H1 (cell line): ENCODE measurements at regions not wholly inside any gene's neighbourhood (a gene's known extent, or its start where the extent isn't known, plus 50 kb on each side); places are given as distances from the start of the nearest gene placed in this dataset.

Source experiments
- CBX8 ChIP-seq: fragments of 300-800, 300-1000 bp; sonication (generic); IDR thresholded peaks from 2 replicates; pipeline ENCODE4 v1.7.1; 2016; ENCODE audit warnings: low read depth, low read length, borderline replicate concordance
- CHD1 ChIP-seq: IDR thresholded peaks from 2 replicates; pipeline ENCODE4 v1.6.1; 2012; ENCODE audit warnings: low read depth, low read length, improper control_type of control experiment
- EGR1 ChIP-seq: IDR thresholded peaks from 2 replicates; pipeline ENCODE4 v1.6.1; 2011; ENCODE audit warnings: low read depth, low read length, borderline replicate concordance
- POU5F1 ChIP-seq: IDR thresholded peaks from 2 replicates; pipeline ENCODE4 v1.6.1; 2011; ENCODE audit warnings: low read depth, mild to moderate bottlenecking, low read length, moderate library complexity
- RXRA ChIP-seq: IDR thresholded peaks from 2 replicates; pipeline ENCODE4 v1.6.1; 2011; ENCODE audit warnings: low read depth, mild to moderate bottlenecking, low read length, moderate library complexity; ENCODE audit not compliant: insufficient read depth
- SIN3A ChIP-seq, 2 experiments: IDR thresholded peaks in 1 of 2; conservative IDR thresholded peaks in 1 of 2; 2 replicates each; pipeline ENCODE4 v1.6.1; 2011 to 2012; ENCODE audit warnings: low read length in 2 of 2, improper control_type of control experiment in 1 of 2, low read depth in 1 of 2, mild to moderate bottlenecking in 1 of 2
- SIRT6 ChIP-seq: IDR thresholded peaks from one replicate; pipeline ENCODE4 v1.7.1; 2012; ENCODE audit warnings: low read length, inconsistent platforms
- TAF7 ChIP-seq: optimal IDR thresholded peaks from 2 replicates; pipeline ENCODE3; 2011; ENCODE audit warnings: low read depth, mild to moderate bottlenecking, inconsistent platforms, low read length, moderate library complexity, borderline replicate concordance
- TEAD4 ChIP-seq: IDR thresholded peaks from 2 replicates; pipeline ENCODE4 v1.6.1; 2012; ENCODE audit warnings: low read depth, low read length, inconsistent platforms, mixed read lengths
- ZNF274 ChIP-seq: IDR thresholded peaks from 2 replicates; pipeline ENCODE4 v1.7.0; 2012; ENCODE audit warnings: low read length, borderline replicate concordance; ENCODE audit errors: extremely low read depth

DNA sequence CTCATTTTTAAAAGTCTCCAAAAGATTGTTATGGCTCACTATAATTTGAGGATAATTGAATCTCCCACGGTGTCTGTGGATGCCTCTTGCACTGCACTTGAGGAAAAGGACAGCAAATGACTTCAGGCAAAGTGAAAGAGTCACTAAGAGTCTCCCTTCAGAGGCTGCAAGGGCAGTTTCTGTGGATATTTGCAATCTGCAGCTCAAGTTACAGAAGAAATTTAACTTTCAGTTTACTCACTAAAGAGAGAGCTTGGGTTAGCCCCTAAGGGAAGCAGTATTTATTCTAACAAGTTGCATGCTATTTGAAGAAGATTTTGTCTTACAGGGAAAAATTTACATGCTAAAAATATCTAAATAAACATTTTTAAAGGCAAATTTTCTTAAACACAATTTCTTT, 912.0 kb upstream of the TENM3 start (continued):
- TF ChIP-seq TEAD4 (no peak), TAF7 (no peak), CBX8 (no peak), SIRT6 (no peak), POU5F1 (no peak), CHD1 (no peak), RXRA (no peak), SIN3A (conservative IDR thresholded peaks at IDR 0.05 in 1 of 2, IDR thresholded peaks at IDR 0.05 in 1 of 2; ENCODE audit: low read depth in 1 of 2, low read length in 2 of 2) (no peak), EGR1 (no peak), ZNF274 (no peak)
- TF ChIP-seq, all 59 proteins: peak for 0
